Lung microvascular endothelial cell (primary cell): ENCODE measurements at regions not wholly inside any gene's neighbourhood (a gene's known extent, or its start where the extent isn't known, plus 50 kb on each side); places are given as distances from the start of the nearest gene placed in this dataset.

Source experiments
- DNase-seq, 2 donors: peaks; one replicate each; pipeline versions ENCODE4 v3.0.0 to v3.0.0-alpha.2; 2010; ENCODE audit warnings: low read depth in 2 of 2

GRCh38 chr14:86532219-86532618 is 1002.3 kb downstream of the FLRT2 start:
- no peak for DNase-seq

DNA sequence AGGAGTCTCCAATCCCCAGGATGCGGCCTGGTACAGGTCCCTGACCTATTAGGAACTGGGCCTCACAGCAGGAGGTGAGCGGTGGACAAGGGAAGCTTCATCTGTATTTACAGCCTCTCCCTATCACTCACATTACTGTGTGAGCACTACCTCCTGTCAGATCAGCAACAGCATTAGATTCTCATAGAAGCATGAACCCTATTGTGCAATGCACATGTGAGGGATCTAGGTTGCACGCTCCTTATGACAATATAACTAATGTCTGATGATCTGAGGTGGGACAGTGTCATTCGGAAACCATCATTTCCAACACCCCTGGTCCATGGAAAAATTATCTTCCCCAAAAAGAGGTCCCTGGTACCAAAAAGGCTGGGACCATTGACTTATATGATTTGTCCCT is 1000.5 kb downstream of the FLRT2 start:
- no peak for DNase-seq

DNA sequence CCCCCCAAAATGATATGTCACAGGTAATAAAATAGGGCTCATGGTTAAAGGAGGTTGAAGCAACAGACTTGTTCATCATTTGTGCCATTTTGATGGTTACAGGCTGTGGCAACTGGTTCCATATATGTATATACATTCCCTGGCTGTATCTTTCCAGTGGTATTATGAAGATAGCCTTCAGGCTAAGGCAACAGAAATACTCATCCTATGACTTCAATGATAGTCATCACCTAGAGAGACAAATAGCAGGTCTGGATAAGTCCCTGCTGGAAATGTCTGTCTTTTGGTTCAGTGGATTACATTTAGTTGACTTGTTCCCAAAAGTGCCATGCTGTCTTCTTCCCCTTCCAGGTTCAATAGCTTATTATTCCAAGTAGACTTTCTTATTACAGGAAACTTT is 997.4 kb downstream of the FLRT2 start:
- DNase-seq, result no peak

DNA sequence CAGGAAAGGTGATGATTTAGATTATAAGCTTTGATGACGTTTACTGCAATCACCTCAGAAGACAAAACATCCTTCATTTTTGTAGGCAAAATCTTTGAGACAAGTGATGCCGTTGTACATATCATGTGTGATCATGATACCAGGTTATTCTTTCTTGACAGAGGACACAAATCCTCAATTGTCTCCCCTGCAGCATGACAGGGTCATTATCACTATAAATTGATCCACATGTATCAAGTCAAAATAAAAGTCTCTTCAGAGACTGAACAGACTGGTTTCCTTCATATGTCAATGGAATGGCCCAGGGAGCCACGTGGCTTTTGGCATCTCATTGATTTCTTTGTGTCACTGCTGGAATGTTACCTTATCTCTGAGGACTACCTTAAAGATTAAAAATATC is 995.7 kb downstream of the FLRT2 start:
- no peak for DNase-seq

- DNase-seq, result no peak
Measured at GRCh38 chr14:86521843-86522242, 991.9 kb downstream of the FLRT2 start.

DNA sequence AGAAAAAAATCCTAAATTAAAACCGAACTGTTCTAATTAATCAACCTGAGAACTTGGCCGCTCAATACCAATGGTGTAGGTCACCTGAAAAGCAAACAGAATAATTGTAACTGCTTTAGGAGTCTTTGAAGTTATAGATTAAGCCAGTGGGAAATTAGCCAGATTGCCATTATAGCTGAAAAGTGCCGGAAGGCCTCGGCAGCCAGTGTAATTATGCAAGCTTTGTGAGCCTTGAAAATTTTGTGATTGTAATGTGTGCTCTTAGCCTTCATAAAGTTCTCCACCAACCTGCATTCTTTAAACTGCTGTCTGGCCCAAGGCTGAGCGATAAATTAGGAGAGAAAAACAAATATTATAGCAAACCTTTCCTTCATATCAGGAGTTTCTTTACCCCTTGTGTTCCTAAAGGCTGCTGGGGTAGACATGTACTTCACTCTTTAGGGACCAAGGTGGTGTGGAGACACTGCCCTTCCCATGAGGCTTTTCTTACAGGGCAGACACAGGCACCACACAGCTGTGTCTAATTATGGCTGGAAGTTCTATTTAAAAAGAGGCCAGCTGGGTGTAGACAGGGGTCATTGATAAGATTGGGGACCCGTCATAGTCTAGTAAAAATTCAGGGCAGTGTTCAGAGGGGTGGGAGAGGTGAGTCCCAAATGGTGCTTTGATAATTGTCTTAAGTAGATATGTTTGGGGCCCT is 991.2 kb downstream of the FLRT2 start:
- DNase-seq, result no peak

GRCh38 chr14:86518298-86518697 is 988.4 kb downstream of the FLRT2 start:
- no peak for DNase-seq

DNA sequence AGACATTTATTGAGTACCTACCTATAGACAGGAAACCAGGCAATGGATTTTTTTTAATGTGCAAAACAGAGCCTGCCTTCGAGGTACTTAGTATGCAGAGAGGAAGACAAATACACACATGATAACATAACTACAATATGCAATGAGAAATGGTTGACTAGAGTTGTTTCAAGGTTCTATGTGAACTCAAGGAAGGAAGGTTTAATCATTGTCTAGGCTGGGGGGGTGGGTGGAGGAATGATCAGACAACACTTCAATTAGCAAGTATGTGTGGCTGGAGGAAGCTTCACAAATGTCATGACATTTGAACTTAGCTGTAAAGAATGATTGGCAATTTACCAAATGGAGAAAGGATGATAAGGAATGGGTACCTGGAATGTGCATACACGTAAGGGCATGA is 985.3 kb downstream of the FLRT2 start:
- no peak for DNase-seq

GRCh38 chr14:86513564-86513963 is 983.6 kb downstream of the FLRT2 start:
- no peak for DNase-seq

GRCh38 chr14:86513056-86513455 is 983.1 kb downstream of the FLRT2 start:
- no peak for DNase-seq

- no peak for DNase-seq
Measured at GRCh38 chr14:86510491-86510890, 980.5 kb downstream of the FLRT2 start.

DNA sequence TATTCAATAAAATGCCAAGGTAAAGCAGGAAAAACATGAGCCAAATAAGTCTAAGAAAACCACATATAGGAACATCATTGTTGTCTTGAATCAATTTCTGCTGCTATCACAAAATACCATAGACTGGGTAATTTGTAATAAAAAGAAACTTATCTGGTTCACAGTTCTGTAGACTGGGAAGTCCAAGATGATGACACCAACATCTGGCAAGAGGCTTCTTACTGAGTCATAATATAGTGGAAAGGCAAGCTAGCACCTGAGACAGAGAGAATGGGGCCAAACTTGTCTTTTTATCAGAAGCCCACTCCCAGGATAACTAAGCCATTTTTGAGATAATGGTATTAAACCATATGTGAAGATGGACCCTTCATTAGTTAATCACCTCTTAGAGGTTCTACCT is 975.9 kb downstream of the FLRT2 start:
- DNase-seq, result no peak

DNA sequence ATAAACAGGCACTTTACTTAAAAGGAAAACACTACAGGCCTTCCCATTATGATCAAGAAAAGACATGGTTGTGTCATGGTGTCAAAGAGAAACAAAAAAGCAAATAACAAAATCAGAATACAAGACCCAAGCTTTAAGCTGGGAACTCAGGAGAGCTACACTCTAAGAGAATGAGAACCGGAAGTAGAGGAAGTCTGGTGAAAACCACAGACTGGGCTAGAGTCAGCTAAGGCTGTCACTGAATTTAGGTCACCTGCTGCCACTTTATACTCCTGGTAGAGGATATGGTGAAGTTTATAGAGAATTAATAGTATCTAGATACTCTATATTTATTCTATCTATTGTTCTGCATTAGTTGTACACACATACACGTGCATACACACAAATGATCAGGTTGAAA is 971.7 kb downstream of the FLRT2 start:
- no peak for DNase-seq

DNA sequence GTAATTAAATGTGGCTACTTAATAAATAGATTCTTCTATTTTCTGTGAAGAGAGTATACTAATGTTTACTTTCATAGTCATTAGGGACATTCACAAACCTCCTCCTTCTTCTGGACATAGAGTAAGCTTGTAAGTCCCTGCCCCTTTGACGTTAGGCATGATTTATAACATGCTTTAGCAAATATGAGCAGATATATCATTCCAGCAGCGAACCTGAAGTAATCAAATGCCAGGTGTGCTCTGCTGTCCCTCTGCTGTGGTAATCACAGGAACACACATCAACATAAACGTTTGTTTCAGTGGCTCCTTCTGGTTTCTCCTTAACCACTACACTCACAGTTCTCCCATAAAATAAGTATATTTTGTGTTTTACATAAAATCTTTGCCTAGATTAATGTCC is 961.8 kb downstream of the FLRT2 start:
- no peak for DNase-seq

- no peak for DNase-seq
Measured at GRCh38 chr14:86481104-86481503, 951.2 kb downstream of the FLRT2 start.

GRCh38 chr14:86464341-86464740 is 934.4 kb downstream of the FLRT2 start:
- no peak for DNase-seq

GRCh38 chr14:86462193-86462753 is 932.3 kb downstream of the FLRT2 start:
- DNase-seq, result no peak

DNA sequence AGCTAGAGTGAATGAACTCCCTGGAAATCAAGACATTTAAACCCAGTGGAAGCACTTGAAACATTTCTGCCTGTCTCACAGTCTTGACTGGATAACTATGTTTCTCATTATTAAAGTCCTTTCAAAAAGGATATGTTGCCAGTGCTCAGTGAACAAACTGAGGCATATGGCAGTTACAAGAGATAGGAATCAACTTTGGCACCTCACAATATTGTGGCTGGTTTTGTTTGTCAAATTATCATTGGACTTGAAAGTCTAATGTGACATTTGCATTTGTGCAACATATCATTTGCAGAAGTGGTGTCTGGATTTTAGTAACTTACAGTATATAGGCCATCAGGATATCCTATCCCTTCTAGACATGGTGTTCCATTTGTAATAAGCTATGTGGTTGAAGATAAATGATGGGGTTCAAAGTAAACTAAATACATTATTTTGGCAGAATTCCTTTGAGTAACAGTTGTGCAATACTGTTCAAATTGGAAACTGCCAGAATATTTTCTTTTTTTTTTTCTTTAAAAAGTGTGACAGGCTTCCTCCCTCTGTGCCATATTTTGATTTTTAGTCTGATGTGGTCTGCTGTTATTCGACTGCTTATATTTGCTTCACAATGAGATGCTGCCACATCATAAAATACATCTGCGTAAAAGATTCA is 927.7 kb downstream of the FLRT2 start:
- no peak for DNase-seq

DNA sequence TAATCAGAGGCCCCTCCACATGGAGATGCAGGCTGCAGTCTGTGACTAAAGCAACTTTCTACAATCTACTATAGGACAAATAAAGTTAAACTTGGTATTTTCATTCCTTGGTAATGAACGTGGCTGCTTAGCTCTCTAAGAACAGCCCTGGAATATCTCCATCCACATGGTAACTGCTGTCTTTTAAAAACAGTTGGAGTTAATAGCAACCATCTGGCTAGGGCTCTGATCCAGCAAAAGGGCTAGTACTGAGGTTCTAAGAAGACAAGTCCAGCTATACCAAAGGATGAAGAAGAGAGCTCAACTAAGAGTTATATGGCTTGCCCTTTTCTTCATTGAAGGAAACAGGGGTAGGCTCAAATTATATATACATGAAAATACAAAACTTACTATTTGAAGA is 920.1 kb downstream of the FLRT2 start:
- DNase-seq, result no peak

- DNase-seq, result no peak
Measured at GRCh38 chr14:86442135-86442534, 912.2 kb downstream of the FLRT2 start.

GRCh38 chr14:86430853-86431252 is 900.9 kb downstream of the FLRT2 start:
- DNase-seq, result no peak

- no peak for DNase-seq
Measured at GRCh38 chr14:86423214-86423613, 893.3 kb downstream of the FLRT2 start.

- no peak for DNase-seq
Measured at GRCh38 chr14:86420131-86420530, 890.2 kb downstream of the FLRT2 start.
